ENCODE measurements at regions not wholly inside any gene's neighbourhood (a gene's known extent, or its start where the extent isn't known, plus 50 kb on each side); places are given as distances from the start of the nearest gene placed in this dataset.
"Not testable (repeated sequence)": the region's sequence is repeated elsewhere in the genome, so short reads cannot be mapped to it uniquely, and the experiment has no call there.

- TF ChIP-seq CTCF (conservative IDR thresholded peaks at IDR 0.05 in 1 of 2, IDR thresholded peaks at IDR 0.05 in 1 of 2; ENCODE audit: low read depth in 1 of 2, low read length in 2 of 2); EZH2 (IDR thresholded peaks at IDR 0.05; ENCODE audit: low read length, missing control alignments): not testable (repeated sequence)
Observed at GRCh38 chr14:105681606-105682185, 155.3 kb downstream of the TMEM121 start.
